SK-N-MC (cell line): ENCODE measurements at regions not wholly inside any gene's neighbourhood (a gene's known extent, or its start where the extent isn't known, plus 50 kb on each side); places are given as distances from the start of the nearest gene placed in this dataset.

ENCODE experiments used
- EZH2 ChIP-seq: fragments of 200-600 bp; sonication (generic); IDR thresholded peaks from one replicate; pipeline ENCODE4 v1.6.1; 2017; ENCODE audit warnings: antibody characterized with exemption
- FOXP2 ChIP-seq: optimal IDR thresholded peaks from 2 replicates; pipeline ENCODE3; 2011; ENCODE audit warnings: mild to moderate bottlenecking, moderate library complexity; ENCODE audit not compliant: insufficient read depth; ENCODE audit errors: extremely low read length, control extremely low read depth
- POLR2AphosphoS5 ChIP-seq: IDR thresholded peaks from 2 replicates; pipeline ENCODE4 v1.6.1; 2012; ENCODE audit warnings: mild to moderate bottlenecking, low read depth, low read length, borderline replicate concordance

DNA sequence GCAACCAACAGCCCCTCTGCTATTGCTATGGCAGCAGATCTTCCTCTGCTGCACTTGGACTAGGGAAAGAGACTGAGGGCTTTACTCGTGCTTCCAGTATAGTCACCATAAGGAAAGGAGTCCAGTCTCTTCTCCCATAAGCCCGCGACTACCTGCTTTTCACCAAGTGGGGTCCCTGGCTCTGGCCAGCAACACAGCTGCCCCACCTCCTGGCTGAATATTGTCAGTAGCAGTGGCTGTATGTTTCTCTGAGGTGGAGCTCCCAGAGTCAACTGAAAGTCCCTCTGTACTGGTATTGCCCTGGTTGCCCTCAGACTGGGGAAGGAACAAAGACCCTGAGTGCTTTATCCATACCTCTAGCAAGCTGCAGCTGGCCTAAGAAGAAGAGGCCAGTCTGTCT is 719.6 kb downstream of the SQOR start:
- TF ChIP-seq EZH2 (no peak), POLR2AphosphoS5 (no peak), FOXP2 (no peak)
